WTC11 (cell line): ENCODE measurements at regions not wholly inside any gene's neighbourhood (a gene's known extent, or its start where the extent isn't known, plus 50 kb on each side); places are given as distances from the start of the nearest gene placed in this dataset.

Experiments
- ATAC-seq: fragments of 200-7000 bp; cut with Tn5 transposase; 2 replicates; pipeline ENCODE4 v1.10.0; 2021; ENCODE audit warnings: mild to moderate bottlenecking, moderate library complexity
- CTCF ChIA-PET: fragments of 300-600 bp; sonication (Branson Sonifier 250); formaldehyde crosslinking; loops from one replicate; lab custom pipeline; 2021; ENCODE audit warnings: antibody characterized with exemption; lab: Charles Lee
- POLR2A ChIA-PET: fragments of 350-600 bp; sonication (Branson Sonifier 250); formaldehyde crosslinking; loops from one replicate; lab custom pipeline; 2021; ENCODE audit warnings: antibody characterized with exemption; lab: Charles Lee
- DNase-seq: peaks from one replicate; pipeline ENCODE4 v3.0.0; 2021; ENCODE audit warnings: low spot score
- H3K27ac Mint-ChIP-seq: 2 replicates; pipeline ENCODE4 v1.8.0; 2021; ENCODE audit warnings: mixed read lengths
- H3K27me3 Mint-ChIP-seq: 2 replicates; pipeline ENCODE4 v1.8.0; 2021; ENCODE audit warnings: low read depth, mild to moderate bottlenecking, moderate library complexity, mixed read lengths
- H3K36me3 Mint-ChIP-seq: 2 replicates; pipeline ENCODE4 v1.8.0; 2021; ENCODE audit warnings: mixed read lengths
- H3K4me1 Mint-ChIP-seq: 2 replicates; pipeline ENCODE4 v1.8.0; 2022; ENCODE audit warnings: mixed read lengths
- H3K4me3 Mint-ChIP-seq: 2 replicates; pipeline ENCODE4 v1.8.0; 2021; ENCODE audit warnings: mild to moderate bottlenecking, moderate library complexity, mixed read lengths
- H3K9me3 Mint-ChIP-seq: 2 replicates; pipeline ENCODE4 v1.8.0; 2021; ENCODE audit warnings: mixed read lengths
- ATF1 ChIP-seq: sonication (generic); formaldehyde crosslinking; IDR thresholded peaks from 2 replicates; pipeline ENCODE4 v1.8.1; 2023; ENCODE audit warnings: mild to moderate bottlenecking, moderate library complexity, missing genetic modification reagents
- E2F5 ChIP-seq: sonication (generic); formaldehyde crosslinking; IDR thresholded peaks from 2 replicates; pipeline ENCODE4 v1.8.1; 2022; ENCODE audit warnings: mild to moderate bottlenecking, moderate library complexity, missing genetic modification reagents
- FOXJ3 ChIP-seq: sonication (generic); formaldehyde crosslinking; IDR thresholded peaks from 2 replicates; pipeline ENCODE4 v1.9.0; 2021; ENCODE audit warnings: missing genetic modification reagents, mild to moderate bottlenecking, borderline replicate concordance
- FOXP1 ChIP-seq: sonication (generic); formaldehyde crosslinking; IDR thresholded peaks from 2 replicates; pipeline ENCODE4 v1.8.0; 2022; ENCODE audit warnings: missing genetic modification reagents, mild to moderate bottlenecking, moderate library complexity, borderline replicate concordance
- GRHL2 ChIP-seq: fragments of 250-450 bp; sonication (Bioruptor Pico); IDR thresholded peaks from 2 replicates; pipeline ENCODE4 v1.8.0; 2022; ENCODE audit warnings: mild to moderate bottlenecking, moderate library complexity; ENCODE audit not compliant: insufficient replicate concordance, severe bottlenecking
- IRF1 ChIP-seq: sonication (generic); formaldehyde crosslinking; IDR thresholded peaks from 2 replicates; pipeline ENCODE4 v1.8.0; 2023; ENCODE audit warnings: missing genetic modification reagents
- IRF2 ChIP-seq: sonication (generic); formaldehyde crosslinking; IDR thresholded peaks from 2 replicates; pipeline ENCODE4 v1.8.0; 2022; ENCODE audit warnings: low read depth, missing genetic modification reagents, borderline replicate concordance
- MXD4 ChIP-seq: fragments of 250-450 bp; sonication (Bioruptor Pico); IDR thresholded peaks from 2 replicates; pipeline ENCODE4 v1.8.0; 2021; ENCODE audit warnings: mild to moderate bottlenecking, moderate library complexity, borderline replicate concordance
- OVOL2 ChIP-seq: fragments of 250-450 bp; sonication (Bioruptor Pico); IDR thresholded peaks from 2 replicates; pipeline ENCODE4 v1.9.0; 2021; ENCODE audit warnings: mild to moderate bottlenecking, borderline replicate concordance
- PRRX2 ChIP-seq: fragments of 250-450 bp; sonication (Bioruptor Pico); IDR thresholded peaks from 2 replicates; pipeline ENCODE4 v1.8.0; 2021; ENCODE audit warnings: mild to moderate bottlenecking
- RORB ChIP-seq: fragments of 250-450 bp; sonication (Bioruptor Pico); IDR thresholded peaks from 2 replicates; pipeline ENCODE4 v1.9.0; 2021; ENCODE audit warnings: mild to moderate bottlenecking
- SMAD3 ChIP-seq: sonication (generic); formaldehyde crosslinking; IDR thresholded peaks from 2 replicates; pipeline ENCODE4 v1.8.0; 2022; ENCODE audit warnings: missing genetic modification reagents, mild to moderate bottlenecking, borderline replicate concordance
- SP1 ChIP-seq: sonication (generic); formaldehyde crosslinking; conservative IDR thresholded peaks from 2 replicates; pipeline ENCODE4 v1.8.1; 2022; ENCODE audit warnings: missing genetic modification reagents
- ZBTB21 ChIP-seq: sonication (generic); formaldehyde crosslinking; IDR thresholded peaks from 2 replicates; pipeline ENCODE4 v1.8.1; 2023; ENCODE audit warnings: mild to moderate bottlenecking, missing genetic modification reagents, borderline replicate concordance
- ZNF121 ChIP-seq: sonication (generic); formaldehyde crosslinking; IDR thresholded peaks from 2 replicates; pipeline ENCODE4 v1.8.0; 2023; ENCODE audit warnings: missing genetic modification reagents
- TF ChIP-seq, protein P1 (sequence below): sonication (generic); formaldehyde crosslinking; IDR thresholded peaks from 2 replicates; pipeline ENCODE4 v1.8.1; 2023; ENCODE audit warnings: mild to moderate bottlenecking, missing genetic modification reagents
- TF ChIP-seq, protein P2 (sequence below): sonication (generic); formaldehyde crosslinking; IDR thresholded peaks from 2 replicates; pipeline ENCODE4 v1.8.0; 2022; ENCODE audit warnings: mild to moderate bottlenecking, missing genetic modification reagents
- TF ChIP-seq, protein P3 (sequence below): sonication (generic); formaldehyde crosslinking; IDR thresholded peaks from 2 replicates; pipeline ENCODE4 v1.8.0; 2023; ENCODE audit warnings: mild to moderate bottlenecking, missing genetic modification reagents
- TF ChIP-seq, protein P4 (sequence below): fragments of 250-450 bp; sonication (Bioruptor Pico); IDR thresholded peaks from 2 replicates; pipeline ENCODE4 v2.1.2; 2022; ENCODE audit warnings: mild to moderate bottlenecking, moderate library complexity
- TF ChIP-seq, protein P5 (sequence below): sonication (generic); formaldehyde crosslinking; IDR thresholded peaks from 2 replicates; pipeline ENCODE4 v1.8.1; 2023; ENCODE audit warnings: mild to moderate bottlenecking, missing genetic modification reagents, borderline replicate concordance

DNA sequence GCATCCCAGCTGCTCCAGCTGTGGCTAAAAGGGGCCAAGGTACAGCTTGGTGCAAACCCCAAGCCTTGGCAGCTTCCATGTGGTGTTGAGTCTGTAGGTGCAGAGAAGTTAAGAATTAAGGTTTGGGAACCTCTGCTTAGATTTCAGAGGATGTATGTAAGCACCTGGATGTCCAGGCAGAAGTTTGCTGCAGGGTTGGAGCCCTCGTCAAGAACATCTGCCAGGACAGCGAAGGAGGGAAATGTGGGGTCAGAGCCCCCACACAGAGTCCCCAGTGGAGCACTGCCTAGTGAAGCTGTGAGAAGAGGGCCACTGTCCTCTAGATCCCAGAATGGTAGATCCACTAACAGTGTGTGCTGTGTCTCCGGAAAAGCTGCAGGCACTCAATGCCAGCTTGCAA, 236.2 kb upstream of the ADRA1B start (continued):
- TF ChIP-seq, protein P1, sequence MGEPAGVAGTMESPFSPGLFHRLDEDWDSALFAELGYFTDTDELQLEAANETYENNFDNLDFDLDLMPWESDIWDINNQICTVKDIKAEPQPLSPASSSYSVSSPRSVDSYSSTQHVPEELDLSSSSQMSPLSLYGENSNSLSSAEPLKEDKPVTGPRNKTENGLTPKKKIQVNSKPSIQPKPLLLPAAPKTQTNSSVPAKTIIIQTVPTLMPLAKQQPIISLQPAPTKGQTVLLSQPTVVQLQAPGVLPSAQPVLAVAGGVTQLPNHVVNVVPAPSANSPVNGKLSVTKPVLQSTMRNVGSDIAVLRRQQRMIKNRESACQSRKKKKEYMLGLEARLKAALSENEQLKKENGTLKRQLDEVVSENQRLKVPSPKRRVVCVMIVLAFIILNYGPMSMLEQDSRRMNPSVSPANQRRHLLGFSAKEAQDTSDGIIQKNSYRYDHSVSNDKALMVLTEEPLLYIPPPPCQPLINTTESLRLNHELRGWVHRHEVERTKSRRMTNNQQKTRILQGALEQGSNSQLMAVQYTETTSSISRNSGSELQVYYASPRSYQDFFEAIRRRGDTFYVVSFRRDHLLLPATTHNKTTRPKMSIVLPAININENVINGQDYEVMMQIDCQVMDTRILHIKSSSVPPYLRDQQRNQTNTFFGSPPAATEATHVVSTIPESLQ (CRISPR knock-in tag), result no peak
- no peak for TF ChIP-seq SMAD3
- no peak for TF ChIP-seq E2F5 (CRISPR knock-in tag)
- TF ChIP-seq RORB (CRISPR knock-in tag), result no peak
- TF ChIP-seq, protein P2, sequence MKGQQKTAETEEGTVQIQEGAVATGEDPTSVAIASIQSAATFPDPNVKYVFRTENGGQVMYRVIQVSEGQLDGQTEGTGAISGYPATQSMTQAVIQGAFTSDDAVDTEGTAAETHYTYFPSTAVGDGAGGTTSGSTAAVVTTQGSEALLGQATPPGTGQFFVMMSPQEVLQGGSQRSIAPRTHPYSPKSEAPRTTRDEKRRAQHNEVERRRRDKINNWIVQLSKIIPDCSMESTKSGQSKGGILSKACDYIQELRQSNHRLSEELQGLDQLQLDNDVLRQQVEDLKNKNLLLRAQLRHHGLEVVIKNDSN, result no peak

GRCh38 chr5:159681661-159682060, 234.6 kb upstream of the ADRA1B start:
- Mint-ChIP-seq H3K27me3 (no peaks in the 10 kb centered on the region; the same call in 1 of the 2 replicates), H3K4me3 (no peak overlapping the region), H3K9me3 (peaks cover 51% of the 10 kb centered on the region), H3K36me3 (peaks cover 37% of the 10 kb centered on the region), H3K4me1 (no peaks in the 10 kb centered on the region), H3K27ac (no peak overlapping the region)
- DNase-seq (no peak), ATAC-seq (no peak)
- ChIA-PET POLR2A (no interaction called here), CTCF (no interaction called here)
- no peak for TF ChIP-seq ZNF121 (CRISPR knock-in tag)
- TF ChIP-seq OVOL2 (CRISPR knock-in tag), result no peak
- TF ChIP-seq FOXP1, result no peak
- no peak for TF ChIP-seq PRRX2
- TF ChIP-seq E2F5 (CRISPR knock-in tag), result no peak
- no peak for TF ChIP-seq FOXJ3
- TF ChIP-seq, protein P3, sequence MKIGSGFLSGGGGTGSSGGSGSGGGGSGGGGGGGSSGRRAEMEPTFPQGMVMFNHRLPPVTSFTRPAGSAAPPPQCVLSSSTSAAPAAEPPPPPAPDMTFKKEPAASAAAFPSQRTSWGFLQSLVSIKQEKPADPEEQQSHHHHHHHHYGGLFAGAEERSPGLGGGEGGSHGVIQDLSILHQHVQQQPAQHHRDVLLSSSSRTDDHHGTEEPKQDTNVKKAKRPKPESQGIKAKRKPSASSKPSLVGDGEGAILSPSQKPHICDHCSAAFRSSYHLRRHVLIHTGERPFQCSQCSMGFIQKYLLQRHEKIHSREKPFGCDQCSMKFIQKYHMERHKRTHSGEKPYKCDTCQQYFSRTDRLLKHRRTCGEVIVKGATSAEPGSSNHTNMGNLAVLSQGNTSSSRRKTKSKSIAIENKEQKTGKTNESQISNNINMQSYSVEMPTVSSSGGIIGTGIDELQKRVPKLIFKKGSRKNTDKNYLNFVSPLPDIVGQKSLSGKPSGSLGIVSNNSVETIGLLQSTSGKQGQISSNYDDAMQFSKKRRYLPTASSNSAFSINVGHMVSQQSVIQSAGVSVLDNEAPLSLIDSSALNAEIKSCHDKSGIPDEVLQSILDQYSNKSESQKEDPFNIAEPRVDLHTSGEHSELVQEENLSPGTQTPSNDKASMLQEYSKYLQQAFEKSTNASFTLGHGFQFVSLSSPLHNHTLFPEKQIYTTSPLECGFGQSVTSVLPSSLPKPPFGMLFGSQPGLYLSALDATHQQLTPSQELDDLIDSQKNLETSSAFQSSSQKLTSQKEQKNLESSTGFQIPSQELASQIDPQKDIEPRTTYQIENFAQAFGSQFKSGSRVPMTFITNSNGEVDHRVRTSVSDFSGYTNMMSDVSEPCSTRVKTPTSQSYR, result no peak
- no peak for TF ChIP-seq ZBTB21
- no peak for TF ChIP-seq GRHL2 (CRISPR knock-in tag)
- TF ChIP-seq, protein P4, sequence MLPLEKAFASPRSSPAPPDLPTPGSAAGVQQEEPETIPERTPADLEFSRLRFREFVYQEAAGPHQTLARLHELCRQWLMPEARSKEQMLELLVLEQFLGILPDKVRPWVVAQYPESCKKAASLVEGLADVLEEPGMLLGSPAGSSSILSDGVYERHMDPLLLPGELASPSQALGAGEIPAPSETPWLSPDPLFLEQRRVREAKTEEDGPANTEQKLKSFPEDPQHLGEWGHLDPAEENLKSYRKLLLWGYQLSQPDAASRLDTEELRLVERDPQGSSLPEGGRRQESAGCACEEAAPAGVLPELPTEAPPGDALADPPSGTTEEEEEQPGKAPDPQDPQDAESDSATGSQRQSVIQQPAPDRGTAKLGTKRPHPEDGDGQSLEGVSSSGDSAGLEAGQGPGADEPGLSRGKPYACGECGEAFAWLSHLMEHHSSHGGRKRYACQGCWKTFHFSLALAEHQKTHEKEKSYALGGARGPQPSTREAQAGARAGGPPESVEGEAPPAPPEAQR (CRISPR knock-in tag), result no peak
- TF ChIP-seq IRF2, result no peak
- TF ChIP-seq SP1 (CRISPR knock-in tag), result no peak
- TF ChIP-seq MXD4, result no peak
- no peak for TF ChIP-seq ATF1
- TF ChIP-seq IRF1 (CRISPR knock-in tag), result no peak
- TF ChIP-seq, protein P5, sequence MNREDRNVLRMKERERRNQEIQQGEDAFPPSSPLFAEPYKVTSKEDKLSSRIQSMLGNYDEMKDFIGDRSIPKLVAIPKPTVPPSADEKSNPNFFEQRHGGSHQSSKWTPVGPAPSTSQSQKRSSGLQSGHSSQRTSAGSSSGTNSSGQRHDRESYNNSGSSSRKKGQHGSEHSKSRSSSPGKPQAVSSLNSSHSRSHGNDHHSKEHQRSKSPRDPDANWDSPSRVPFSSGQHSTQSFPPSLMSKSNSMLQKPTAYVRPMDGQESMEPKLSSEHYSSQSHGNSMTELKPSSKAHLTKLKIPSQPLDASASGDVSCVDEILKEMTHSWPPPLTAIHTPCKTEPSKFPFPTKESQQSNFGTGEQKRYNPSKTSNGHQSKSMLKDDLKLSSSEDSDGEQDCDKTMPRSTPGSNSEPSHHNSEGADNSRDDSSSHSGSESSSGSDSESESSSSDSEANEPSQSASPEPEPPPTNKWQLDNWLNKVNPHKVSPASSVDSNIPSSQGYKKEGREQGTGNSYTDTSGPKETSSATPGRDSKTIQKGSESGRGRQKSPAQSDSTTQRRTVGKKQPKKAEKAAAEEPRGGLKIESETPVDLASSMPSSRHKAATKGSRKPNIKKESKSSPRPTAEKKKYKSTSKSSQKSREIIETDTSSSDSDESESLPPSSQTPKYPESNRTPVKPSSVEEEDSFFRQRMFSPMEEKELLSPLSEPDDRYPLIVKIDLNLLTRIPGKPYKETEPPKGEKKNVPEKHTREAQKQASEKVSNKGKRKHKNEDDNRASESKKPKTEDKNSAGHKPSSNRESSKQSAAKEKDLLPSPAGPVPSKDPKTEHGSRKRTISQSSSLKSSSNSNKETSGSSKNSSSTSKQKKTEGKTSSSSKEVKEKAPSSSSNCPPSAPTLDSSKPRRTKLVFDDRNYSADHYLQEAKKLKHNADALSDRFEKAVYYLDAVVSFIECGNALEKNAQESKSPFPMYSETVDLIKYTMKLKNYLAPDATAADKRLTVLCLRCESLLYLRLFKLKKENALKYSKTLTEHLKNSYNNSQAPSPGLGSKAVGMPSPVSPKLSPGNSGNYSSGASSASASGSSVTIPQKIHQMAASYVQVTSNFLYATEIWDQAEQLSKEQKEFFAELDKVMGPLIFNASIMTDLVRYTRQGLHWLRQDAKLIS, result no peak
